PC-3 (cell line): ENCODE measurements at regions not wholly inside any gene's neighbourhood (a gene's known extent, or its start where the extent isn't known, plus 50 kb on each side); places are given as distances from the start of the nearest gene placed in this dataset.
A peak's percentile ranks its signal among the peaks of the same experiment; 100 is the strongest.

Experiments
- ATAC-seq: fragments of 200-7000 bp; cut with Tn5 transposase; 2 replicates; pipeline ENCODE4 v1.9.1; 2020; ENCODE audit warnings: mild to moderate bottlenecking, moderate library complexity
- BruUV-seq: library from RNA; stranded (reverse); fragments of 400-500 nt; replicated peaks from 2 replicates; lab custom pipeline; 2021; lab: Mats Ljungman, UMichigan
- CTCF ChIA-PET: fragments of 300-600 bp; sonication (Branson Sonifier 250); formaldehyde crosslinking; loops from one replicate; lab custom pipeline; 2022; ENCODE audit warnings: antibody characterized with exemption; lab: Charles Lee
- POLR2A ChIA-PET: fragments of 300-600 bp; sonication (Branson Sonifier 250); formaldehyde crosslinking; loops from one replicate; lab custom pipeline; 2022; ENCODE audit warnings: antibody characterized with exemption; ENCODE audit not compliant: unreplicated experiment; lab: Charles Lee
- DNase-seq: peaks from one replicate; pipeline ENCODE4 v3.0.0-alpha.2; 2015
- H2AFZ ChIP-seq: fragments of 300-600 bp; sonication (generic); 2 replicates; pipeline ENCODE4 v1.6.0; 2016; ENCODE audit warnings: antibody characterized with exemption, low read length
- H3F3A ChIP-seq: fragments of 300-600 bp; sonication (generic); one replicate; pipeline ENCODE4 v1.6.0; 2017; ENCODE audit warnings: antibody characterized with exemption, low read length, control low read depth, mild to moderate bottlenecking; ENCODE audit not compliant: unreplicated experiment
- H3K27ac ChIP-seq: fragments of 300-600 bp; sonication (generic); 2 replicates; pipeline ENCODE4 v1.5.1; 2016; ENCODE audit warnings: mild to moderate bottlenecking, low read length
- H3K27me3 ChIP-seq: fragments of 300-600 bp; sonication (generic); 2 replicates; pipeline ENCODE4 v1.6.1; 2016; ENCODE audit warnings: low read length, mixed read lengths
- H3K36me3 ChIP-seq: fragments of 300-600 bp; sonication (generic); 2 replicates; pipeline ENCODE4 v1.6.1; 2016; ENCODE audit warnings: low read depth, mixed run types, low read length, mixed read lengths
- H3K4me1 ChIP-seq: fragments of 300-600 bp; sonication (generic); 2 replicates; pipeline ENCODE4 v1.5.1; 2016; ENCODE audit warnings: low read length; ENCODE audit not compliant: insufficient read depth
- H3K4me2 ChIP-seq: fragments of 300-600 bp; sonication (generic); 2 replicates; pipeline ENCODE4 v1.6.0; 2016; ENCODE audit warnings: low read length
- H3K4me3 ChIP-seq: fragments of 300-600 bp; sonication (generic); 2 replicates; pipeline ENCODE4 v1.5.1; 2016; ENCODE audit warnings: mild to moderate bottlenecking, low read length, mixed read lengths
- H3K79me2 ChIP-seq: fragments of 300-600 bp; sonication (generic); 2 replicates; pipeline ENCODE4 v1.6.1; 2017; ENCODE audit warnings: low read length, mixed read lengths
- H3K9ac ChIP-seq: fragments of 300-600 bp; sonication (generic); 2 replicates; pipeline ENCODE4 v1.6.0; 2016; ENCODE audit warnings: mild to moderate bottlenecking, low read length
- H3K9me2 ChIP-seq: fragments of 300-600 bp; sonication (generic); replicated peaks from 2 replicates; pipeline ENCODE4 v1.6.1; 2016; ENCODE audit warnings: mixed run types, low read length, mixed read lengths
- H3K9me3 ChIP-seq: fragments of 300-600 bp; sonication (generic); 2 replicates; pipeline ENCODE4 v1.6.1; 2016; ENCODE audit warnings: low read length, mixed read lengths
- H4K20me1 ChIP-seq: fragments of 300-600 bp; sonication (generic); 2 replicates; pipeline ENCODE4 v1.6.1; 2016; ENCODE audit warnings: low read length, mixed read lengths
- EZH2 ChIP-seq: fragments of 300-600 bp; sonication (generic); IDR thresholded peaks from one replicate; pipeline ENCODE4 v1.6.1; 2017; ENCODE audit warnings: antibody characterized with exemption, mild to moderate bottlenecking, low read length; ENCODE audit not compliant: unreplicated experiment
- EZH2phosphoT487 ChIP-seq: fragments of 300-600 bp; sonication (generic); IDR thresholded peaks from 2 replicates; pipeline ENCODE4 v1.6.1; 2018; ENCODE audit warnings: mild to moderate bottlenecking, antibody characterized with exemption, low read length, borderline replicate concordance
- intact Hi-C: fragments of 100-400 bp; cut with micrococcal nuclease; formaldehyde crosslinking; loops from 2 replicates; pipeline ENCODE4 v1.9.0; 2023
- TF ChIP-seq, protein P1 (sequence below): fragments of 300-600 bp; sonication (generic); conservative IDR thresholded peaks from 2 replicates; pipeline ENCODE4 v1.5.1; 2017; ENCODE audit warnings: antibody characterized with exemption, low read depth, mild to moderate bottlenecking, low read length

GRCh38 chr10:28845009-28845682, 167.8 kb downstream of the BAMBI start:
- Histone ChIP-seq H3K4me3 (no peak overlapping the region), H3K27me3 (no peaks in the 10 kb centered on the region), H3K4me2 (no peak overlapping the region), H3K79me2 (no peaks in the 10 kb centered on the region), H3F3A (no peaks in the 10 kb centered on the region), H2AFZ (no peak overlapping the region), H3K4me1 (peaks cover 17% of the 10 kb centered on the region), H3K9me3 (0 out of 2 replicates have a peak, but pooled peaks cover 3% of the 10 kb centered on the region), H3K27ac (no peak overlapping the region), H3K9me2 (no peaks in the 10 kb centered on the region), H4K20me1 (no peaks in the 10 kb centered on the region), H3K9ac (no peak overlapping the region), H3K36me3 (no peaks in the 10 kb centered on the region)
- CTCF ChIA-PET: no interaction called here
- BruUV-seq: no TSS peak
- POLR2A ChIA-PET: no interaction called here
- intact Hi-C loops: no loop called here
- no peak for DNase-seq
- no peak for ATAC-seq
- TF ChIP-seq EZH2 (no peak), EZH2phosphoT487 (no peak)
- TF ChIP-seq, protein P1, sequence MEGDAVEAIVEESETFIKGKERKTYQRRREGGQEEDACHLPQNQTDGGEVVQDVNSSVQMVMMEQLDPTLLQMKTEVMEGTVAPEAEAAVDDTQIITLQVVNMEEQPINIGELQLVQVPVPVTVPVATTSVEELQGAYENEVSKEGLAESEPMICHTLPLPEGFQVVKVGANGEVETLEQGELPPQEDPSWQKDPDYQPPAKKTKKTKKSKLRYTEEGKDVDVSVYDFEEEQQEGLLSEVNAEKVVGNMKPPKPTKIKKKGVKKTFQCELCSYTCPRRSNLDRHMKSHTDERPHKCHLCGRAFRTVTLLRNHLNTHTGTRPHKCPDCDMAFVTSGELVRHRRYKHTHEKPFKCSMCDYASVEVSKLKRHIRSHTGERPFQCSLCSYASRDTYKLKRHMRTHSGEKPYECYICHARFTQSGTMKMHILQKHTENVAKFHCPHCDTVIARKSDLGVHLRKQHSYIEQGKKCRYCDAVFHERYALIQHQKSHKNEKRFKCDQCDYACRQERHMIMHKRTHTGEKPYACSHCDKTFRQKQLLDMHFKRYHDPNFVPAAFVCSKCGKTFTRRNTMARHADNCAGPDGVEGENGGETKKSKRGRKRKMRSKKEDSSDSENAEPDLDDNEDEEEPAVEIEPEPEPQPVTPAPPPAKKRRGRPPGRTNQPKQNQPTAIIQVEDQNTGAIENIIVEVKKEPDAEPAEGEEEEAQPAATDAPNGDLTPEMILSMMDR: no peak

- H3K79me2 ChIP-seq: no peaks in the 10 kb centered on the region
- DNase-seq (peak; percentile 17), ATAC-seq (no peak)
- H3K9ac ChIP-seq: no peak overlapping the region
- H3K9me2 ChIP-seq: no peaks in the 10 kb centered on the region
- ChIA-PET CTCF (no interaction called here), POLR2A (no interaction called here)
- H3K27me3 ChIP-seq: no peaks in the 10 kb centered on the region
- no peak overlapping the region for H3K27ac ChIP-seq
- H2AFZ ChIP-seq: no peak overlapping the region
- H3K9me3 ChIP-seq: 0 out of 2 replicates have a peak, but pooled peaks cover 2% of the 10 kb centered on the region
- BruUV-seq: no TSS peak
- H3F3A ChIP-seq: no peaks in the 10 kb centered on the region
- no peak overlapping the region for H3K4me3 ChIP-seq
- no peak for TF ChIP-seq EZH2
- TF ChIP-seq, protein P1: no peak
- TF ChIP-seq EZH2phosphoT487: no peak
- no peaks in the 10 kb centered on the region for H4K20me1 ChIP-seq
- no peaks in the 10 kb centered on the region for H3K36me3 ChIP-seq
- H3K4me1 ChIP-seq: no peaks in the 10 kb centered on the region
- intact Hi-C loops: no loop called here
- H3K4me2 ChIP-seq: no peak overlapping the region
These were observed 172.0 kb downstream of the BAMBI start for GRCh38 chr10:28849309-28849708.

DNA sequence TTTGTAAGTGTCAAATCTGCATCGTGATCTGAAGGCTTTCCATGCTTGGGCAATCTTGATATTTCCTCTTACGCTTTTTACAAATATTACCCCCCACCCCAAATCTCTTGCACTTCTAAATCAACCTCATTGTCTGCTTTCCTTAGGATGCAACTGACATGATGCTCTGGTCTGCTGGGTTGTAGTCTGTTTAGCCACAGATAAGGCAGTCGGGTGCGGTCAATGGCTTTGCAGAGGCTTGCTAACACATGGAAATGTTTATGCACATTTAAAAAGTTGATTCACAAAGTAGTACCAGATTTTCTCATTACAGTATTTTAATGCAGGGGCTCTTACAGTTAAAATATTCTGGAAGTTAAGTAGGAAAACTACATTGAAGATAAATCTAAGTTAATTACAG, 172.5 kb downstream of the BAMBI start:
- Histone ChIP-seq H3K4me3 (no peak overlapping the region), H3F3A (no peaks in the 10 kb centered on the region), H3K4me2 (no peak overlapping the region), H3K4me1 (no peaks in the 10 kb centered on the region), H3K9me3 (no peaks in the 10 kb centered on the region), H3K9ac (no peak overlapping the region), H4K20me1 (no peaks in the 10 kb centered on the region), H3K27me3 (no peaks in the 10 kb centered on the region), H3K9me2 (no peaks in the 10 kb centered on the region), H3K27ac (no peak overlapping the region), H3K79me2 (no peaks in the 10 kb centered on the region), H3K36me3 (no peaks in the 10 kb centered on the region), H2AFZ (no peak overlapping the region)
- DNase-seq (no peak), ATAC-seq (no peak)
- ChIA-PET POLR2A (no interaction called here), CTCF (no interaction called here)
- BruUV-seq: no TSS peak
- intact Hi-C loops: no loop called here
- no peak for TF ChIP-seq EZH2phosphoT487
- no peak for TF ChIP-seq EZH2
- TF ChIP-seq, protein P1: no peak
